Nucleus accumbens (tissue), 56 donors: ENCODE measurements at regions not wholly inside any gene's neighbourhood (a gene's known extent, or its start where the extent isn't known, plus 50 kb on each side); places are given as distances from the start of the nearest gene placed in this dataset.

ENCODE experiments used
- DNase-seq, 56 donors: peaks; one replicate each; lab custom pipeline; 2025; lab: John Stamatoyannopoulos, UW

- no peak for DNase-seq
Measured at GRCh38 chr16:9406038-9406712, 314.7 kb downstream of the HAPSTR1 start.

- DNase-seq, result no peak
Measured at GRCh38 chr16:9407206-9407758, 315.8 kb downstream of the HAPSTR1 start.

GRCh38 chr16:9408297-9408878, 316.9 kb downstream of the HAPSTR1 start:
- DNase-seq, result no peak

- no peak for DNase-seq
Measured at GRCh38 chr16:9409560-9410493, 318.4 kb downstream of the HAPSTR1 start.

- no peak for DNase-seq
Measured at GRCh38 chr16:9411426-9411825, 320.0 kb downstream of the HAPSTR1 start.

- DNase-seq, result no peak
Measured at GRCh38 chr16:9412031-9412914, 320.8 kb downstream of the HAPSTR1 start.

- DNase-seq, result no peak
Measured at GRCh38 chr16:9412915-9413264, 321.4 kb downstream of the HAPSTR1 start.

- no peak for DNase-seq
Measured at GRCh38 chr16:9415545-9415944, 324.1 kb downstream of the HAPSTR1 start.

- no peak for DNase-seq
Measured at GRCh38 chr16:9417898-9418297, 326.5 kb downstream of the HAPSTR1 start.

GRCh38 chr16:9419161-9419560, 327.7 kb downstream of the HAPSTR1 start:
- DNase-seq, result peak in 14 of 56 donors; percentile 1 to 74 (median 19)

GRCh38 chr16:9422762-9423513, 331.5 kb downstream of the HAPSTR1 start:
- no peak for DNase-seq

- DNase-seq, result no peak
Measured at GRCh38 chr16:9425236-9425635, 333.8 kb downstream of the HAPSTR1 start.

- DNase-seq, result no peak
Measured at GRCh38 chr16:9428355-9429005, 337.0 kb downstream of the HAPSTR1 start.

- peak in 1 of 56 donors; percentile 1 for DNase-seq
Measured at GRCh38 chr16:9429646-9430330, 338.3 kb downstream of the HAPSTR1 start.

- no peak for DNase-seq
Measured at GRCh38 chr16:9434659-9435058, 343.2 kb downstream of the HAPSTR1 start.

- no peak for DNase-seq
Measured at GRCh38 chr16:9436175-9436574, 344.7 kb downstream of the HAPSTR1 start.

GRCh38 chr16:9437115-9437514, 345.7 kb downstream of the HAPSTR1 start:
- no peak for DNase-seq

- no peak for DNase-seq
Measured at GRCh38 chr16:9438991-9439390, 347.5 kb downstream of the HAPSTR1 start.
